Activated CD4-positive, alpha-beta T cell treated with anti-CD3 and anti-CD28 coated beads for 48 hours (primary cell): ENCODE measurements at regions not wholly inside any gene's neighbourhood (a gene's known extent, or its start where the extent isn't known, plus 50 kb on each side); places are given as distances from the start of the nearest gene placed in this dataset.
"Not testable (repeated sequence)": the region's sequence is repeated elsewhere in the genome, so short reads cannot be mapped to it uniquely, and the experiment has no call there.

Experiments
- DNase-seq: peaks from one replicate; pipeline ENCODE4 v3.0.0-alpha.2; 2020

DNA sequence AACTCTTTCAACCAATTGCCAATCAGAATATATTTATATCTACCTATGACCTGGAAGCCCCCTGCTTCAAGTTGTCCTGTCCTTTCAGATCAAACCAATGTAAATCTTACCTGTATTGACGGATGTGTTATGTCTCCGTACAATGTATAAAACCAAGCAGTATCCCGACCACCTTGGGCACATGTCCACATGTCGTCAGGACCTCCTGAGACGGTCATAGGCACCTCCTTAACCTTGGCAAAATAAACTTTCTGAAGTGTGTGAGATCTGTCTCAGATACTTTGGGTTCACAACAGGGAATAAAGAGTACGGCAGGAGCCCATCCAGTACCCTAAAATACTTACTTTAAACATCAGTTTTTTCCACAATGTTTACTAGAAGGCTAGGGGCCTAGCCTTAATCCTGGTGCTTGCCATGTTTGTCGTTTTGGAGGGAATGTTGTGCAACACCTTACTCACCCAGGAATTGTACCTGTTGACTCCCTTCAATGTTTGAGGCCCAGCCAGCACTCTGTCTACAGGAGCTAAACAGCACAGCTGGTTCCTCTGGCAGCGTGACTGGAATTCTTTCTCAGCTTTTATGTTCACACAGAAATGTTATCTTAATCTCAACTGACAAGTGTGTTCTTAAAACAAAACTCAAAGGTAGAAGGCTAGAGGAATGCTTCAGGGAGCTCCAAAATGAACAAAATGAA is 90.8 kb upstream of the USP25 start:
- no peak for DNase-seq

DNA sequence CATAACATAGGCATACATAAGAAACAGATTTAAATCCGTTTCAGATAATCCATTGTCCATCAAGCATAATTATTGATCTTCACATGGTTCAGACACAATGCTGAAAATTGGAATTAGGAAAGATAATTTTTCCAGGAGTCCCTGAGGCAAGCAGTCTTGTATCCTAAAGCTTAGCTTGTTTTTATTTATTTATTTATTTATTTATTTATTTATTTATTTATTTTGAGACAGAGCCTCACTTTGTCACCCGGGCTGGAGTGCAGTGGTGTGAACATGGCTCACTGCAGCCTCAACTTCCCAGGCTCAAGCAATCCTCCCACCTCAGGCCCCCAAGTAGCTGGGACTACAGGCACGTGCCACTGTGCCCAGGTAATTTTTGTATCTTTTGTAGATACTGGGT is 89.7 kb upstream of the USP25 start:
- DNase-seq, result not testable (repeated sequence)

DNA sequence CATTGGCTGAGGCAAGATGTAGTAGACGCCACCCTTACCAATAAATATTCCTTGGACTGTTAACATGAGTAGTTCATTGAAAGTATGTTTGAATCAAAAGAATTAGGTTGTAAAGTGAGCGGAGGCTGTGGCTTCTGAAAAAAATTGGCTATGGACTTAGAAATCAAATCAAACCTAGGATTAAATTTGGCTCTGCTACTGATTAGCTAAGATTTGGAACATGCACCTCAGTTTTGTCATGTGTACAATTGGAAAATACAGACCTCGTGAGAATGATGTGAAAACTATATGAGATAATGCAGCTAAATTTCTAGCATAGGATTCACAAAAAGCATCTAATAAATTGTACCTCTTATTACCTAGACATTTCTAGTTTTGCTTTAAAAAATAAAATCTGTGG is 85.3 kb upstream of the USP25 start:
- DNase-seq, result no peak

DNA sequence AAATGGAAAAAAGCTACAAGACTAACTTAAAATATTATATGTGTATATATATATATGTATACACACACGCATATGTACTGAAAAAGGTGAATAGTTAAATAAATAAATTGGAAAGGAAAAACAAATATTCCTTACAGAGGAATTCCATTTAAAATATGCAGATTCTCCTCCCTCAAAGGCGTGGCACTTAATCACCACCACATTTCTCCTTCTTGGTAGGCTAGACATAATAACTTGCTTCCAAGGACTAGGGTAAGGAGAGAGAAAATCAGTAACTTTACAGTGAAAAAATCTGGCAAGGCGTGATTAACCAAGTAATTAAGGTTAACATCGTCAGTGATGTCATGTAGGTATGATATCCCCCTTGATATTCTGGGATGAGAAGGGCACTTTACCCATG is 84.0 kb upstream of the USP25 start:
- no peak for DNase-seq

DNA sequence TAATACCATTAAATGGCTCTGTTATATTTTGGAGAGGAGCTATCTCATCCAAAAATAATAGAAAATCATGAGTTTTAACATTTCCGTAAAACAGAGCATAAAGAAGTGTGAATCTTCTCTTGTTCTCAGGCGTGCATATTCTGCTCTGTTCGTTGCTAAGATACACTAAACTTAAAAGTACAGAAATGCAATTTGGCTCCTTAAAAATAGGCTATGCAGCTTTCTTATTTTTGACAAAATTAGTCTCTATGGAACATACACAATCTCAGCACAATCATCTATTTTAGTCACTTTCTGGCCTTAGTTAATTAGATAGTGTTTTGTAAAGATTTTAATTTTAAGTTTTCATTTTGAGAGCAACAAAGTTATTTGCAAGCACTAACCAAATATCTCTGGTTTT is 79.0 kb upstream of the USP25 start:
- DNase-seq, result no peak

DNA sequence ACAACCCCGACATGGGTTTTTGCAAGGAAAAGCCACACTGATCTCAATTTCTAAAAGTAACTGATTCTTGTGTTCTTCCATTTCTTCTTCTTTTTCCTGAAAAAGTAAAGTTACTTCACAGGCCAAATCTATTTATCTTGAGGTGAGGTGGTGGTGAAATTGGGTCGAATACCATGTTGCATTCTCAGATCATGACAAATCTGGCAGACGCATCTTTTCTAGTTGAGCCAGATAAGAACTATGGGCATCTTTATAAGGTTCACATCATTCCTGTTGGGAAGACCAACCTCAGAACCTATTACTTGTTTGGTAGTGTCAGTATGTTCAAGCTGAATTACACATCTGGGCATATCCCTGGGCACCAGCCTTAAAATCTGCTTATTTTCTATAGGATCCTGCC is 78.6 kb upstream of the USP25 start:
- DNase-seq, result no peak

DNA sequence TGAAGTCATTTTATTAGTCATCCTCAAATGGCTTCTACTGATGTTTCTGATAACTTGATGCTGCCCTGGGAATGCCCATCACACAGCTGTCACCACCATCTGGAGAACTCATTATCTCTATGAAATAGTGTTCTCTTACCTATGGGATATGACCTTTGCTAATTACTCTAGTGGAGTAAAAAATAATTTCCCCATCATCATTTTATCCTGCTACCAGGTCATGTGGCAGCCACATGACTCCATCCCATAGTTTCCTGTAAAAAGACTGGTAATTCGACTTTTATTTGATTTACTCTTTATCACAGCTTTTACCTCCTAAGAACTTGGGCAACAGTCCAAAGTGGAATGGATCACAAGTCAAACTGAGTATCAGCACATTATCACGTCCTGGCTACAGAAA is 76.1 kb upstream of the USP25 start:
- DNase-seq, result no peak

DNA sequence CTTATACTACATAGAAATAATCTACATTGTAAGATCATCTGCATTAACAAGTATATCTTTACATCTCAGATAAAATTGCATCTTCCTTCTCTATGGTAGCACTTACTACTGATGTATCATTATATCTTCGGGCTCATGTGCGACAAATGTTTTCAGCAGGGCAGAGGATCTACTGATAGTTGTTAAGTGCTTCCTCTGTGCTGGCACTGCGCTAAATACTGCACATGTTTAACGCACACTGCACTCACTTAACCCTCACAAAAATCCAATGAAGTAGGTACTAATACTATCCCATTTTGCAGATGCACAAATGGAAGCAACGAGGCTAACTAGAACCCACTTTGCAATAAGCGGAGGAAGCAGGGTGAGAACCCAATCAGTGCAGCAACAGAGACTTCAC is 75.6 kb upstream of the USP25 start:
- DNase-seq, result no peak

DNA sequence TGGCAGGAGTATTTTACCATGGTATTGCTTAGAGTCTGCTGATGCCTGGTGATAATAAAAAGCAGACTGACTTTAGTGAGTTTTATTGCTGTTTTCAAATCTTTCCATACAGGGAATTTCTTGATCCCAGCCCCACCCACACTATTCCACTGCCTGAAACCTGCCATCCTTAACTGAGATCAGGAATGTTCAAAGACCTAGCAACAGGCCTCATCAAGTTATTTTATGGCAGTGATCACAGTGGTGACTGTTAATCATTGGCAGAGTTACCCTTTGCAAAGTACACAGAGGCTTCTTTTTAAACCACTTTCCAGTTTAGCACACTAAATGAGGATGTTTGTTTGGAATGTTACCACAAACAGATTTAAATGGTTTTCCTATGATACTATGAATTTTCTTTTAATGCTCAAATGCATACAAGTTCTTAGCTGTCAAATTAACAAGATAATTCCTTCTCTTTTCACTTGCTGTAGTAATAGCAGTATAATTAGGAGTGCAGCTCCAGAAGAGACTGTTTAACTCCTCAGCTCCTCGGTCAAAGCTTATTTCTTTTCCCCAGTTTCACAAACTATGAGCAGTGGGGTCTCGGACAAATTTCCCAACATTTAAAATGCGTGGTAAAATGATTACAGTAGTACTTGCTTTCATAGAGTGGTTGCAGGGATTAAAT is 69.9 kb upstream of the USP25 start:
- DNase-seq, result no peak

DNA sequence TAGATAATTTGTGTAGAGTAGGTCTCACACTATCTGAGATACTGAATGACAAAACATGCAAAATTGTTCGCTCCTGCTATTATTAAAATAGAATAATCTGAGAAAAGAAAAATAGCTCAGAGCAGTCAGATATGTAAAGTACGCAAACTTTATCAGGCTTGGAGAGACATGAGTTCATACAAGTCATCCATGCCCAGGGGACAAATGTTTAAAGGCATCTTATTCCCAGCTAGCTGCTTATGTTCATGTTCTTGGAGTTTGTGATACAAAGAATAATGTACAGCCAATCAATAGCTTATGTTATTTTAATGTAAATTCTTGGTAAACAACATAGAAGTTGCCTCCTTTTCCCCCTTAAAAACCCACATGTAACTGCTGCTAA is 69.4 kb upstream of the USP25 start:
- DNase-seq, result no peak

DNA sequence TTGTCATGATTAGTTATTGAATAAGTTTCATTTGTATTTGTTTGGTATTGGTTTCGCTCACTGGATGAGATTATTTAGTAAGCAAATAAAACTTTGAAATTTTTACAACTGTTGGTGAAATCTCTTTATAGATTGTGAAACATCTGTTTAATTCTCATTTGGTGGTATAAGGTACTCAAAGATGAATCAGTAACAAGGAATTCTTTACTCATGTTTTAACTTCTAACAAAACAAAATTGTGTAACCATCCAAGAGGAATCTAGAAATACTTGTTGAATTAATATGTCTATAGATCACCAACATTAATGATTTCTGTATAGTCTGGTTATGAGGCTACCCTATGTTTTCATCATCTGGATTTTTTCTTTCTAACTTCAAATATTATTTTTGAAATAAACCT is 62.8 kb upstream of the USP25 start:
- DNase-seq, result no peak

DNA sequence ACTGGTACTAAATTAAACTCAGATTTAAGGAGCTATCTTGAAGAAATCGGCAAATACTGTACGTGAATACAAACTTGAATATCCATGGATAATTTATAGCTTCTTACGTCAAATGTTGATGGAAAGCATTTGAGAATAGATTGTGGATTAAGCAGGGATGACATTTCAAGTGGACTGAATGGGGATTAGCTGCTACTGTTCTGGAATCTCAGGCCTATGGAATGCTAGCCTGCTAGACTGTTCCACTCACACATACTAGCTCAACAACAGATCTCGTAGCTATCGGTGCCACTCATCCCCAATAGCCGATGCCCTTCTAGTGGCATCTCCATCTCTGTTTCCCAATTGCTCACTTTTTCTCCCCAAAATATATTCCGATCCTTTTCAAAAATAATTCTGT is 62.0 kb upstream of the USP25 start:
- DNase-seq, result no peak

DNA sequence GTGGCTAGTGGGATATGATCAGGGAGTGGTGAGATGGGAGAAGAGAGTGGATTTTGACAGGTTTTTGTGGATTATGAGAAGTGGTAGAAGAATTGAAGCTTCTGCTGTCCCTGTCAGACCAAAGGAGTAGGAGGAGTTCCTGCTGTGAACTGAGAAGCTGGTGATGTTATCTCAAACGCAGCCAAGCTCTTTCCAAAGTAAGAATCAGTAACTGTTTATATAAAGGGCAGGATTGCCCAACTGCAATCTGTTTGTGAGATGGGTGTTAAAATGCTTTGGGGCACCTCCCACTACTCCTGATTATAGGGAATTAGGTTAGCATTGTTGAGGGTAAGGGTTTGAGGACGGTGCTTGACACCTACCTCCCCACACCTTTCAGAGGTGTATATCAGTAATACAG is 60.5 kb upstream of the USP25 start:
- no peak for DNase-seq

DNA sequence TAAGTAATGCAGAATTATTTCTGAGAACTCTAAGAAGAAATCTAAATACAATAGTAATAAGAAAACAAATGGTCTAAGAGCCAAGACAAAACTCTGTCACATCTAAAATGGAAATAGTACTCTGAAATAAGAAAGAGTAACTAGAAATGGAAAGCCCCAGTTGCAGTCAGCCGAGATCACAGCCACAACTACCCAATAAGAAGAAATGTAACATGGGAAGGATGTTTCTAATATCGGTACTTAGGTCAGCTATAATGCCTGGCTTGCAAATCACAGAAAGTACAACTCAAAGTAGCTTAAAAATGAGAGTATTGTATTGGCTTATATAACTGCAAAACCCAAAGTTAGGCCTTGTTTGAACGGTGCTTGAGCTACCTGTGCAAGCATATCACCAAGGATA is 58.6 kb upstream of the USP25 start:
- no peak for DNase-seq

DNA sequence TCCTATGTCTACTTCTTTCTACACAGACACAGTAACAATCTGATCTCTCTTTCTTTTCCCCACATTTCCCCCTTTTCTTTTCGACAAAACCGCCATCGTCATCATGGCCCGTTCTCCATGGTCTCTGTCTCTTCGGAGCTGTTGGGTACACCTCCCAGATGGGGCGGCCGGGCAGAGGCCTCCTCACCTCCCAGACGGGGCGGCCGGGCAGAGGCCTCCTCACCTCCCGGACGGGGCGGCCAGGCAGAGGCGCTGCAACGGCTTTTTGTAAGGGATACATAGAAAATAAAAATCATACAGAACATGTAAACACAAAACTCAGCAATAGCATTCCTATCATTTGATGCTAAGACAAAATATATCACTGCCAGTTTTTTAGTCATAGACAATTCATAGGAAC is 57.2 kb upstream of the USP25 start:
- not testable (repeated sequence) for DNase-seq

DNA sequence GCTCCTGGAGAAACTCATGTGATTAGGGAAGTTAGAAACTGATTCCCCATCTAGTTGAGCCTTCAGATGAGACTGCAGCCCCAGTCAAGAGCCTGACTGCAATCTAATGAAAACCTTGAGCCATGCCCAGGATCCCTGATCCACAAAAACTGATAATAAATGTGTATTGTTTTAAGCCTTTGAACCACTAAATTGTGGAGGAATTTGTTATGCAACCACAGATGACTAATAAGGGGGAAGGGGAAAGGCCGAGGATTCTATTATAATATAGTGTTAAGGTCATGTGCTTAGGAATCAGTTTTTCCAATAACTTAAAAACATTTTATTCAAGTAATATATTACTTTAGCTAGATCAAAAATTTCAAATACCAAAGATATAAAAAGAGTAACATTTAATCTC is 52.8 kb upstream of the USP25 start:
- DNase-seq, result no peak

DNA sequence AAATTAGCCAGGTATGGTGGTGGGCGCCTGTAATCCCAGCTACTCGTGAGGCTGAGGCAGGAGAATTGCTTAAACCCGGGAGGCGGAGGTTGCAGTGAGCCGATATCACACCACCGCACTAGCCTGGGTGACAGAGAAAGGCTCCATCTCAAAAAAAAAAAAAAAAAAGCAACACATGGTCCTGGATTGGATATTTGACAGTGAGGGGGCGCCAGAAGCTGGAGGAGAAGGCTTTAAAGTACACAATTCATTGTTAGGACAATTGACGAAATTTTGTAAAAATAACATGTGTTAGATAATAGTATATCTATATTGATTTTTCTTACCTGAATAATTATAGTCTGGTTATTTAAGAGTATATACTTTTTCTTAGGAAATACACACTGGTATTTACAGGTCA is 50.2 kb upstream of the USP25 start:
- no peak for DNase-seq
